ENCODE measurements at regions not wholly inside any gene's neighbourhood (a gene's known extent, or its start where the extent isn't known, plus 50 kb on each side); places are given as distances from the start of the nearest gene placed in this dataset.

DNA sequence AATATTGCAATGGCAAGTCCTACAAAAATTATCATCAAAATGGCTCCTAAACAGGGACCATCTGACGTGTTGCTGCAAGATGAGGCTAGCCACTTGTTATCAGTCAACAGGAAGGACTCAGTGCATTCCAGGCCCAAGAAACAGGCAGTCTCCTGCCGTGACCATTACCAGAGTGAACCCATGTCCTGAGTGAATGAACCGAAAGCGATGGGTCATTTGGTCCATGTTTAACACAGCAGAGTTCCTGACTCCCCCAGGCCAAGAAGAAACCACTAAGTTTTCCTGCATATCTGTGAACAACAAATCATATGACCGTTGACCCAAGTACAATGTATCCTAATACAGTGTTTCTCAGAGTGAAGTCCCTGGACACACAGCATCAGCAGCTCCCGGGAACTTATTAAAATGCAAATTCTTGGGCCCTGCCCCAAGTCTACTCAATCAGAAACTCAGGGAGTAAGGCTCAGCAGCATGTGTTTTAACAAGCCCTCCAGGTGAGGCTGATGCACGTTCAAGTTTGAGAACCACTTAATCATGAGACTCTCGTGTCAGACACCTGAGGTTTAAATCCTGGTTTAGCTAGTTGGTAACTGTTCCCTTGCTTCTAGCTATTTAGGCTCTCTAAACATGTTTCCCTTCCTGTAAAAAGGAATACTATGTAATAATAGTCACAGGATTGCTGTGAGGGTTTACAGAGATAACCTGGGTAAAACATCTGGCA lies 429.4 kb upstream of the MAF start:
- no peak for DNase-seq

DNA sequence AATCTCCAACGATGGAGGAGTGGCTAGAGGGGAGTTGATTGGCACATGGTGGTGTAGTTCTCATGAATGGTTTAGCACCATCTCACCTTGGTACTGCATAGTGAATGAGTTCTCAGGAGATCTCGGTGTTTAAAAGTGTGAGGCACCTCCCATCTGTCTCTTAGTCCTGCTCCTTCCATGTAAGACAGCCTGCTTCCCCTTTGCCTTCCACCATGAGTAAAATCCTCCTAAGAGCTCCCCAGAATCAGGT lies 428.8 kb upstream of the MAF start:
- no peak for DNase-seq

DNA sequence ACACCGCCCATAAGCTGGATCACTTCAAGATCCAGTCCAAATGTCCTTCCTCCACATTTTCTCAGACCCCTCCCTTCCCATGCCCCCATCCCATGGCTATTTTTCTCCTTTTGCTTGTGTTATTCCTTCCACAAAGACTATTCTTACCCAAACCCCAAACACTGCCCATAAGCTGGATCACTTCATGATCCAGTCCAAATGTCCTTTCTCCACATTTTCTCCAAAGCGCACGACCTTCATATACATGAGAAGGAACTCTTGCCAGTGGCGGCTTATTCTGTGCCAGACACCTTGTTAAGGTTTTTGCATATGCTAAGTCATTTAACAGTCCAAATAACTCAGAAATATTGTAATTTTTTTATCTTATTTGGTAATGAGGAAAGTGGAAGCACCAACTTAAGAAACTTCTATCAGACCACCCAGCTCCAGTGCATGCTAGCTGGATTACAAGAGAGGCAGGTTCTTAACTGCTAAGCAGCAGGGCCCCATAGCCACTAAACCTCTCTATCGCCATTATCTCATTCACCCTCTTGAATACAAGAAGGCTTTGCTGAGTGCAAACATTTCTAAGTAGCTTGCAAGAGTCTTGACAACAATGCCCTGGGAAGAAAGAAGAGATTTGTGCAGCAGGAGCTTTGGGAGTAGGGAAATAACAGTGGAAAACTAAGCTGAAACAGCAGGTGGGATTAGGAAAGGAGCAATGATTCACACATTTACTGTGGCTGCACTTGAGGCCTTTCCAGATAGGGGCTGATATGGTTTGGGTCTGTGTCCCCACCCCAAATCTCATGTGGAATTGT lies 428.2 kb upstream of the MAF start:
- DNase-seq = no peak

DNA sequence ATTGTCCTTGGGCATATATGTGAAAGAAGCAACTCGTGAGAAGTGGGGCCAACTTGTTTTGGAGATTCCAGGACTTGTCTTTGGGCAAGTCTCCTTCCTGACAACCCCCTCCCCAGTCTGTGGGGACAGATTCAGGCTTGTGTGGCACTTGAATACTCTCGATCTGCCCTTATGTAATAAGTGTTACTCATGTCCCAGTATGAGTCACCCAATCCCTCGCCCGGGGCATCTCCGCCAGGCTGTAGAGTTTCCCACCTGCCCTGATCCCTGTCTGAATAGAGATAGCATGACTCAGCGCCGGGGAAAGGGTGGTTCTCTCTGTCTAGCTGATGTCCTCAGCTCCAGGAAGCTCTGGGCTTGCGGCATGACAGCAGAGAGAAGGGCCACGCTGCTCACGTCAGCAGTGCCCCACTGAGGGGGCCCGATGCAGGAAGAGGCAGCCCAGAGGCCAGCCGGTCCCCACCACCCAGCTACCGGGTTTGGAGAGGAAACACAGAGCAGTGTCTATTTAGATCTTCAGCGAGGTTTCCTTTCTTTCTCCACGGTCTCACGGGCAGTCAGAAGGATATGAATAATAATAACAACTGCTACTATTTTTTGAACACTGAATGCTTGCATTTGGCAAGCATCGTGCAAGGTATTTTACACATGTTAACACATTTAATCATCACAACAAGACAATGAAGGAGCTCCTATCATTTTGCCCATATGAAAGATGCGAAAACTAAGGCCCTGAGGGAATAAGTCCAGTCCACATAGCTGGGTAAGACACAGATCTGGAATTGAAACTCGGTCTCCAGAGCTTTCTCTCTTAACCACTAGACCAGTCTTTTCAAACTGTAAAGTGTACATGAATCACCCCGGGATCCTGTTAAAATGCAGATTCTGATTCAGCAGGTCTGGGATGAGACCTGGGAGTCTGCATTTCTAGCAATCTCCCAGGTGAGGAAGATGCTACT lies 426.7 kb upstream of the MAF start:
- DNase-seq = no peak

DNA sequence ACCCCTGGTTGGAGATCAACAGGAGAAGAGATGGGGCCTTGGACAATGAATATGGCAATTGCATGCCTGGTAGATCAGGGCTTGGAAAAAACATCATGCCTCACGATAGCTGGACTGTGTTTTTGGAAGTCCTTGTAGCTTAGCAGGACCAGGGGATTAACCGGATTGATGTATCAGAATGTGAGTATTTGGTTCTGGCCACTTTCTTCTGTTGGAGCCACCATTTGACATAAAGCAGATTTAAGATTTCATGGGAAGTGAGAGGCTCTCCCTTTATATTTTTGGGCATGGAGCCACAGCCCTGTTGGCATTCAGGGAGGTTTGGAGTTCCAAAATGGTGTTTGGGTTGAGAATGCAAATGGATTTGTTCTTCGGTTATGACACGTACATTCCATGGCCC lies 424.7 kb upstream of the MAF start:
- no peak for DNase-seq

DNA sequence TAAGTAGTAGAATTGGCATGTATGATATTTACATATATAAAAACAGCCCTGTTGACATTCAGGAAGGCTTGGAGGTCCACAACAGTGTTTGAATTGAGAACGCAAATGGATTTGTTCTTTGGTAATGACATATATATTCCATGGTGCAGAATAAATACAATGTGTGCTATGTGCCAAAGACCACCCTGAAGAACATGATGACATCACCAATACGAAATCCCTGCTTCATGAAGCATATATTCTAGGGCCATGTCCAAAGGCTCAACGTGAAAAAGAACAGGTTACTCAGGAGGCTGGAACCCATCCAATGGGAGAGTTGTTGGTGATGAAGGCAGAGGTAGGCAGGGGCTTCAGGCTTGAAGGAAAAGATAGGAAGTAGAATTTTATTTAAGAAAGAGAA lies 423.9 kb upstream of the MAF start:
- DNase-seq = no peak

DNA sequence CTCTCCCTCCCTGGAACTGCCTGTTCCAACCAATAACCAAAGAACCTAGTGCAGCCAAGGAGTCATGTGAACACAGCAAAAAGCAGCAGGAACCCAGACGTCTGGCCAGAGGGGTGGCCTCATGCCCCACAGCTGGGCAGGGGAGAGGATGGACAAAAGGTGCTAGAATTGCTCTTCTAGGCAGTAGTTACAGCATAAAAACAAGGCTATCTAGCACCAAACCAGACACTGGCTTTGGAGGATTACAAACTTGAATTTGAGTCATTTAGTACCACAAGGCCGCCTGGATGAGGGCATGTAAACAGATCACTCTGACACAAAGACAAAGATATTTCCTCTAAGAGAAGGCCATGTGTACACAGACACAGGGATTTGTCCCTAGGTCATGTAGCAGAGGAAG lies 423.3 kb upstream of the MAF start:
- no peak for DNase-seq

DNA sequence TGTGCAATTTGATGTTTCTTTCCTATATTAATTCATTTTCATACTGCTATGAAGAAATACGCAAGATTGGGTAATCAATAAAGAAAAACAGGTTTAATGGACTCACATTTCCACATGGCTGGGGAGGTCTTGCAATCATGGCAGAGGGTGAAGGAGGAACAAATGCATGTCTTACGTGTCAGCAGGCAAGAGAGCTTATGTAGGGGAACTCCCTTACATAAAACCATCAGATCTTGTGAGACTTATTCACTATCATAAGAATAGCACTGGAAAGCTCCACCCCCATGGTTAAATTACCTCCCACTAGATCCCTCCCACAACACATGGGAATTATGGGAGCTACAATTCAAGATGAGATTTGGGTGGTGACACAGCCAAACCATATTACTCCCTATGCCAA lies 418.9 kb upstream of the MAF start:
- DNase-seq = no peak

DNA sequence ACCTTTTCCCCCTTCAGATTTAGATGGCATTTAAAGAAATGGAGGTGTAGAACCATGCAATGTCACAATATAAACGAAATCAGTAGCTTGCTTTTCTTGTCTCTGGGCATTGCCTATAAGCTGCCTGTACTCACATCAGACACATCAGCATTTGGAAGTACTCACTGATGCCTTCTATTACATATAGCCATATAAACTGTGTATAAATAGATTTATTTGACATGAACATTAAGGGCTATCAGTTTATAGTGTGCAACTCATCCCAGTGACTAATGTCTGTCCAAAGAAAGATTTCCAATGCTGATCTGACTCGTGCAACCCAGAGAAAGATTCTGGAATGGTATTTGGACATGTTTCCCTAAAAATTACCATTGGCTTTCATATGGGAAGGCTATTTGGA lies 417.9 kb upstream of the MAF start:
- DNase-seq = no peak

DNA sequence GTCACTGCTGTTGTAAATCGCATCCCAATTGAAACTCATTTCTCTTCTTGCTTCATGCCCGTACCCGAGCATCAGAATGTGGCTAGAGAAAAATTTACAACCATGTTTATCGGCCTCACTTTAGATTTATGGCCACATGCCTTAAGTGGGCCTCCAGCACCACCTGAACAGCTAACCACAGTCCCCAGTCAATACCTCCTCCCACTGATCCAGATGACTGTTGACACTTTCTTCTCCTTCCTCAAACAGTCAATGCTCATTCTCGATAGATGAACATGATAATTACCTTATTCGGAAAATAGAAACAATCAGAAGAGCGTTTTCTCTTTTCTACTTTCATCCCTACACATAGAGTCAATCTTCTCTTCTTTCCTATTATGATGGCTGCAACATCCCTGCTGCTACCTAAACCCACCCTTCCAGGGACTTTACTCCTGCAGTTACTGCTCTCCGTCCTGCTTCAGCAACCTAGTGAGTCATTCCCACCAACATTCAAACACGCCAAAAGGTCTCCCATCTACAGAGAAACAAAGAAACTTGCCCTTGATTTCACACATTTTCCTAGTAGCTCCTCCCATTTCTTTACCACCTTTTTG lies 416.3 kb upstream of the MAF start:
- DNase-seq = no peak

DNA sequence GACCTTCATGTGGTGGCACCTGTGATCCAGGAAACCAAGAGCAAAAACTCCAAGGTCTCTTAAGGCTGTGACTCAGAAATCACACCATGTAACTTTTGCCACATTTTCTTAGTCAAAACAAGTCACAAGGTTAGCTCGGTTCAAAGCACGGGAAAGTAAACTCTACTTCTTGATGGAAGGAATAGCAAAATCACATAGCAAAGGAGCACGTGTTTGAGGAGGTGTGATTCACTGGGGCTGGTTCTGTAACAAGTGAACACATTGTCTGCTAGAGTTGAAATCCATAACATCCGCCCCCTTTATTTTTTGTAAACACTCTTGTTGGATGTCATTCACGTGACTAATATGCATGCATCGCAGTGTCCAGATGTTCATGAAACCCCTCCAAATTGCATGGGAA lies 415.0 kb upstream of the MAF start:
- DNase-seq = no peak

DNA sequence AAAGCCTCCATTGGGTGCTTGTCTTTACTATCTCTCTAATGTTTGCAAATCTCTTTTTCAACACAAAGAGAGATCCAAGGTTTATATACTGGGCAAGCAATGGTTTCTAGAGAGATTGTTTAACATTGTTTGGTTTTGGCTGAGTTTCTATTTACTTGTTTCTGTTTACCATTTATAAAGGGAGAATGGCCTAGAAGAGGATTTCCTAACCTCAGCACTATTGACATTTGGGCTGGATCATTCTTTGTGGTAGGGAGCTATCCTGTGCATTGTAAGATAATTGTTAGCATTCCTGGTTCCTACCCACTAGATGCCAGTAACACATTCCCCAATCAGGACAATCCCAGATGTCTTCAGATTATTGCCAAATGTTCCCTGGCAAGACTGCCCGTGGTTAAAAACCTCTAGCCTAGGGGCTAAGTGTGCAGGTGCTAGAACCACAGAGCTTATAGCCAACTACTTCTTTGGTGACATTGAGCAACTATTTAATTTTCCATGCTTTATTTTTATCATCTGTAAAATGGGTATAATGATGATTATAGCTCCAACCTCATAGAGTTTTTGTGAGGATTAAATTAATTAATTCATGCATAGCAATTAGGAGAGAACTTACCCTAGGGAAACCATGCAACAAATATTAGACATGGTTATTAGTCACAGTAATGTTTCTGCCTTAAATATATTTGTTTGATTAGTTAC lies 413.9 kb upstream of the MAF start:
- DNase-seq = no peak

DNA sequence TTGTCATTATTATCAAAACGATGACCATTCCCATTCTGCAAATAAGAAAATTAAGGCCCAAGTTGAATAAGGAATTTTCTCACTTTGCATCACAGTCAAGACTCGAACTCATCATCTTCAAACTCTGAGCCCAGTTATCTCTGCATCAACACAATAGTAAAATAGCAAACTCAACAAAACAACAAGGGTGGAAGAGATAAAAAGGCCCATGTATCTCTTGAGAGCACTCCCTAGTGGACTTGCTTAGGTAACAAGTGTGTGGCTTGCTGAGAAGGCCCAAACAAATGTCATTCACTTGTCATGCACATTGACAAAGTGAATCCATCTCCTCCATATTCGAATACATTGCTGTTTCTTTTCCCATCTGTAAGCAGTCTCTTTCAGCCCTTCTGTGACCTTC lies 412.0 kb upstream of the MAF start:
- no peak for DNase-seq

DNA sequence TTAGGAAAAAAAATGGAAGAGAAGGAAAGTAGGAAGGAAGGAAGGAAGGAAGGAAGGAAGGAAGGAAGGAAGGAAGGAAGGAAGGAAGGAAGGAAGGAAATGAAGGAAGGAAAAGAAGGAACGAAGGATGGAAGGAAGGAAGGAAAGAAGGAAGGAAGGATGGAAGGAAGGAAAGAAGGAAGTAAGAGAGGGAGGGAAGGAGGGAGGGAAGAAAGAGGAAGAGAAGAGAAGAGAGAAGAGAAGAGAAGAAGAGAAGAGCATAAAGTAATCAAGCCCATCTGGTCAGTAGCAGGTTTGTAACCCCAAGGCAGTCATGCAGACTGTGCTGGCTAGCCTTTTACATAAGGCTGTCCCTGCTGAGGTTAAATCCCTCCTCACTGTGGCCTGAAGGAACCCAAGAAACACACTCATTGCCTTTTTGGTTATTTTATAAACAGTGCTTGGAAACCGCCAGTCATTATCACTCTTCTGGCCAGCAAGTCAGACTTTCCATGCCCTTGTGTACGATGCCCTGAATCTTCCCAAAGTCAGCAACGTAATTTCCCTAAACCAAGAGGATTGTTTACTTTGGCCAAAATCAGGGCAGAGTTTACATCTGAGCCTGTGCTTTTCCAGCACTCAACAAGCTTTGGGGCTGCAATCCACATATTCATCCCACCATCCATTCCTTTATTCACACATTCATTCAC lies 409.6 kb upstream of the MAF start:
- no peak for DNase-seq

DNA sequence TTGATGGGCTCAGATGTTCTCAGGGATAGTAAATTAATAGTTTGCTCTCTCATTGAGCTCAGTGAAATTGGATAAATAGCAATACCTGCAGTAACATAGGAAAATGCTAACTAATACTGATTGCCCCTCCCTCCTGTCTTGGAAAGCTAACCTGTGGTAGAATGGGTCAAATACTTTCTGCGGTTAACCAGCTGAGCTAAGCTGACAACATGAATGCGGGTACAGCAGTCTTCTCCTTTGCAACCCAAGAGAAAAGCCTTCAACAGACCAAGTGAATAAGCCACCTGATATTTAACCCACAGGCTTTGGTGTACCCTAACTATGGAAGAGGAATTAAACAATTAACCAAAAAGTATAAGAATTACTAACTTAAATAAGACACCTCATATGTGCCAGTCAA lies 408.3 kb upstream of the MAF start:
- no peak for DNase-seq

DNA sequence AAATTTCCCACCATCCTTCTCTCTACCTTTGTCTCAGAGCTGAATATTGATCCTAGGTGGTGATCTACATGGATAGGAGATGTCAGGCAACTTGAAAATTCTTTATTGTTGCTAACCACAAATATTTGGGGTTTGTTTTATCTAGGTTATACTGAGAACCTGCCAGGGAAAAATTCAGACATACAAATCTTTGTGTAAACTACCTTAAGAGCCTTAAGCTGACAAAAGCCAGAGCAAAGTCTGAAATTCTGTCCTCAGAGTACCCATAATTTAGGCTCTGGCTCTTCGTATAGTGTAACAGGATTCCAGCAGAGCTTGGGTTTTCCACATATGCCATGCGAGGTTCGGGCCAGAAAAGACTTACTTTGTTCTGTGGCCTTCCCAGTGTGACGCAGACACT lies 406.7 kb upstream of the MAF start:
- DNase-seq = no peak

DNA sequence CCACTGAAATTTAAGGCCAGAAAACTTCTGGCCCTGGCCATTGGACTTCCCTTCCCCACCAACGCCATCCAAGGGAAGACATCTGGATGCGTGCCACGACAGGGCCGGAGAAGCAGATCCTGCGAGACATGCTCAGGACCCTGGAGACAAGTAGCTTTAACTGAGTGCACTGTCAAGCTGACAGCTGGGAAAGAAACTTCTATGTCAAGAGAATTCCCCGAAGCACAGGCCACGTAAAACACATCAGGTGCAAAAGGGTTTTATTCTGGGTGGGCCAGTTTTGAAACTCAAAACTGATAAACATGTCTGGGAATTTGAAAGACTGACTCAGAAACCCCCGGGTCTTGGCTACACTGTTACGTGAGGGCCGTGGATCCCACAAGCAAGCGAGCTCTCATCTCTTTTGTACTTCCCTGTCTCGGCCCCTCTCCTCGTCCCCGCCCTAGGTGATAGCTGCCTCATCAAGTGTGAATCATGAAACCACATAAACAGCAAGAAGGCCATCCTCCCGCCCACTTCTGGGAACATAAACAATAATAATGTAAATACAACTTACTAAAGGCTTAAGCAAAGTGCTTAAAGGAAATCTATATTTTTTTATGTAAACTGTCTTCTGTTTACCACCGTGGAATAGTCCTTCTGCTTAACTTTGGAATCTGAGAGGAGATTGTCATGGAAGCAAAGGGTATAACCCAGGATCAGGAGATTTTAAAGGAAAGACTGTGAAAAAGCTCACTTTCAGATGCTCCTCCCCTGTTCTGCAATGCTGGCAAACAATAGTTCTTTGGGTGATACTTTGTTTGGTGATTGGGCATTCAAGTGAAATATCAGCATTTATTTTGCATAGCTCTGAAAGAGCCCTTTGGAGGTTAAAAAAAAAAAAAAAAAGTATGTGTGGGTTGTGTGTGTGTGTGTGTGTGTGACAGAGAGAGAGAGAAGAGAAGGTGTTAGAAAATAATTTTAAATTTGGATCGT lies 406.0 kb upstream of the MAF start:
- DNase-seq = no peak

DNA sequence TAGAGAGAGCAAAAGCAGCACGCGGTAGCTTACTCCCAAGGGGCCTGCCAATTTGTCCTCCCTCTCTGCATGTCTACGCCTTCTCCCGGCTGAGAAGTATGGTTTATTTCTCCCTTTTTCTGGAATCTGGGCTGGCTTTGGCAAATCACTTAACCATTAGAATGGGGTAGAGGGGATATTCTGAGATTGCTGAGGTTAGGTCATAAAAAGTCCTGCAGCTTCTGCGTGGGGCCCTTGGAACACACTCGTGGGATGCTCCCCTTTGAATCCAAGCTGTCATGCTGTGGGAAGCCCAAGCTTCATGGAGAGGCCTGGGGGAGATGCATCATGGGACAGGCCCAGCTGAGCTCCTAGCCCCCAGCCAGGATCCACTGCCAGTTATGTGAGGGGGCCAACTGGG lies 403.6 kb upstream of the MAF start:
- DNase-seq = no peak

DNA sequence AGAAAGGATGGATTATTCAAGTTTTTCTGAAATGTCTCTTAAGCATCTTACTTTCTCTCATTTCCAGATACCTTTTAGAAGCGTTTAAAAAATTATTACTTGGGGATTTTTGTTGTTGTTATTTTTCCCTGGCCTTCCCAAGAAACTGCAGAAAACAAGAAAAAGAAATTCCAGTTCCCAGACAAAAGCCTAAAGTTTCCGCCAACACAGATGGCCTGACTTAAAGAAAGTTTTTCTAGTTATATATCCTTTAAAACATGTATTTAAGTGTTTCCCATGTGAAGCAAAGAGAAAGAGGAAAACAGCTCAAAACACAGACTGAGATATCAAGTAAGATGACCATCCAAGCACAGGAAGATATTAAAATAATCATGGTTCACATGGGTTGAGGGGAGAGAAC lies 401.7 kb upstream of the MAF start:
- DNase-seq = no peak

DNA sequence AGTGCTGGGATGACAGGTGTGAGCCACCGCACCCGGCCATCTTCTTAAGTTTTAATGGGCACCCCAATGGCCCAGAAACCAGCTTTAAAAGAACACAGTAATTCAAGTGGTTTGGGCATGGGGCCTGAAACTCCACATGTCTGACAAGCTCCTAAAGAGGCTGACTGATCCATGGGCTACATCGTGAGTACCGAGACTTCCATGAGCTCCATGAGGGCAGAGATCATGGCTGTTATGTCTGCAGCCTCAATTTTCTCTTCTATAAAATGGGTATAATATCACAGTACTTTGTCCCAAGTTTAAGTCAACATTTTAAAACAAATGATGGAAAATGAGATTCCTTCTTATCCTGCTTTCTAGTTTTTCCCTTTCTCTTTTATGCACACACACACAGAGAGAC lies 397.6 kb upstream of the MAF start:
- DNase-seq = no peak

DNA sequence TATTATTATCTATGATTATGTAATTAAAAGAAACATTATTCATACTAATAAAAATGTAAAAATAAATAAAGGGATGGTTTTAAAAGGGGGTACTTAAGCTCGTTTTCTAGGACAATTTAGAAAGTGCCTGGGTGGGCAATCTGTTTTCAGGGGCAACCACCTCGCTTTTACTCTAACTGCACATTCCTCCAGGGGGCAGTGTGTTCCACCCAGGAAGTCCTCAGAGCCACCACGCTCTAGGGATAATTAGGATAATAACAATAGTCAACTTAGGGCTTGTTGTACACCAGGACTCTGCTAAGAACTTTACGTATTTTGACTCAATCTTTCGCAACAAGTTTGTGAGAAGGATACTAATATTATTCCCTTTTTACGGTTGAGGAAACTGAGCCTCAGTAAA lies 396.7 kb upstream of the MAF start:
- DNase-seq = no peak

Measured in NCI-H1105 (cell line).